Upper lobe of left lung (tissue), 4 donors: ENCODE measurements at regions not wholly inside any gene's neighbourhood (a gene's known extent, or its start where the extent isn't known, plus 50 kb on each side); places are given as distances from the start of the nearest gene placed in this dataset.

Source experiments
- POLR2A ChIP-seq, 4 donors: fragments of 450-650 bp; IDR thresholded peaks; one replicate each; pipeline ENCODE4 v1.5.1; 2016 to 2017; ENCODE audit warnings: antibody characterized with exemption in 4 of 4, mild to moderate bottlenecking in 2 of 4
- TF ChIP-seq, protein P1 (sequence below), 6 experiments: fragments of 450-650 bp in 4 of 6; fragments of 200-600 bp in 2 of 6; sonication (generic) in 2 of 6; IDR thresholded peaks; one replicate each; pipeline ENCODE4 v1.5.1; 2016 to 2019; ENCODE audit warnings: antibody characterized with exemption in 6 of 6

DNA sequence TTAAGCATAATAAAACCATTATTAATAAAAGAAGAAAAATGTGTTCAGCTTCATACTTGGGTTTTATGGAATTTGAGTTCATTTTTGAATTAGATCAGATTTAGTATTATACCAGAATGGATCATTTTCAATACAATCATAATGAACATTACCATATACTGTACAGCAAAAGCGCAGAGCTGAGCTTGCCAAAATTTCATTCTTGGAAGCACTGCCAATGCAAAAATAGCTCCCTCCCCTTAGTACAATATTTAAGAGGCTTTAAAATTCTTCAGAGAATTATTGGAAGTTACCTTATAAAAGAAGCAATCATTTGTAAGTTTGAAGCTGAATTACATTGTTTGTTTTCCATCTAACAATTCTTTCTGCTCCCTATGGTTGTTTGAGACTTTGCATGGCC, 938.1 kb upstream of the SLC39A10 start:
- TF ChIP-seq, protein P1, sequence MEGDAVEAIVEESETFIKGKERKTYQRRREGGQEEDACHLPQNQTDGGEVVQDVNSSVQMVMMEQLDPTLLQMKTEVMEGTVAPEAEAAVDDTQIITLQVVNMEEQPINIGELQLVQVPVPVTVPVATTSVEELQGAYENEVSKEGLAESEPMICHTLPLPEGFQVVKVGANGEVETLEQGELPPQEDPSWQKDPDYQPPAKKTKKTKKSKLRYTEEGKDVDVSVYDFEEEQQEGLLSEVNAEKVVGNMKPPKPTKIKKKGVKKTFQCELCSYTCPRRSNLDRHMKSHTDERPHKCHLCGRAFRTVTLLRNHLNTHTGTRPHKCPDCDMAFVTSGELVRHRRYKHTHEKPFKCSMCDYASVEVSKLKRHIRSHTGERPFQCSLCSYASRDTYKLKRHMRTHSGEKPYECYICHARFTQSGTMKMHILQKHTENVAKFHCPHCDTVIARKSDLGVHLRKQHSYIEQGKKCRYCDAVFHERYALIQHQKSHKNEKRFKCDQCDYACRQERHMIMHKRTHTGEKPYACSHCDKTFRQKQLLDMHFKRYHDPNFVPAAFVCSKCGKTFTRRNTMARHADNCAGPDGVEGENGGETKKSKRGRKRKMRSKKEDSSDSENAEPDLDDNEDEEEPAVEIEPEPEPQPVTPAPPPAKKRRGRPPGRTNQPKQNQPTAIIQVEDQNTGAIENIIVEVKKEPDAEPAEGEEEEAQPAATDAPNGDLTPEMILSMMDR (IDR thresholded peaks at IDR 0.05): no peak
- TF ChIP-seq POLR2A (IDR thresholded peaks at IDR 0.05): no peak
